Activated B cell treated with CpG ODN at 0.5 μM for 24 hours (primary cell): ENCODE measurements at regions not wholly inside any gene's neighbourhood (a gene's known extent, or its start where the extent isn't known, plus 50 kb on each side); places are given as distances from the start of the nearest gene placed in this dataset.

ENCODE experiments used
- ATAC-seq: fragments of 200-7000 bp; cut with Tn5 transposase; one replicate; pipeline ENCODE4 v1.10.0; 2021; ENCODE audit warnings: low read depth, mild to moderate bottlenecking, moderate library complexity
- CTCF ChIA-PET: fragments of 350-600 bp; sonication (Branson Sonifier 250); formaldehyde crosslinking; loops from one replicate; lab custom pipeline; 2021; ENCODE audit warnings: antibody characterized with exemption; lab: Charles Lee
- POLR2A ChIA-PET: fragments of 350-600 bp; sonication (Branson Sonifier 250); formaldehyde crosslinking; loops from one replicate; lab custom pipeline; 2021; ENCODE audit warnings: antibody characterized with exemption; lab: Charles Lee
- DNase-seq: peaks from one replicate; pipeline ENCODE4 v3.0.0; 2022
- H3K27ac Mint-ChIP-seq: one replicate; pipeline ENCODE4 v1.8.0; 2020; ENCODE audit warnings: mixed read lengths
- H3K27me3 Mint-ChIP-seq: one replicate; pipeline ENCODE4 v1.8.0; 2021; ENCODE audit warnings: mixed read lengths
- H3K36me3 Mint-ChIP-seq: one replicate; pipeline ENCODE4 v1.8.0; 2021; ENCODE audit warnings: low read depth, mixed read lengths
- H3K4me1 Mint-ChIP-seq: one replicate; pipeline ENCODE4 v1.8.0; 2021; ENCODE audit warnings: mixed read lengths
- H3K4me3 Mint-ChIP-seq: one replicate; pipeline ENCODE4 v1.8.0; 2020; ENCODE audit warnings: mild to moderate bottlenecking, mixed read lengths
- H3K9me3 Mint-ChIP-seq: one replicate; pipeline ENCODE4 v1.8.0; 2020; ENCODE audit warnings: mixed read lengths
- intact Hi-C: fragments of 100-400 bp; cut with micrococcal nuclease; formaldehyde crosslinking; loops from one replicate; pipeline ENCODE4 v1.15.1; 2024
- TF ChIP-seq, protein P1 (sequence below): fragments of 200-600 bp; IDR thresholded peaks from one replicate; pipeline ENCODE4 v1.8.0; 2022; ENCODE audit warnings: antibody characterized with exemption, mild to moderate bottlenecking

DNA sequence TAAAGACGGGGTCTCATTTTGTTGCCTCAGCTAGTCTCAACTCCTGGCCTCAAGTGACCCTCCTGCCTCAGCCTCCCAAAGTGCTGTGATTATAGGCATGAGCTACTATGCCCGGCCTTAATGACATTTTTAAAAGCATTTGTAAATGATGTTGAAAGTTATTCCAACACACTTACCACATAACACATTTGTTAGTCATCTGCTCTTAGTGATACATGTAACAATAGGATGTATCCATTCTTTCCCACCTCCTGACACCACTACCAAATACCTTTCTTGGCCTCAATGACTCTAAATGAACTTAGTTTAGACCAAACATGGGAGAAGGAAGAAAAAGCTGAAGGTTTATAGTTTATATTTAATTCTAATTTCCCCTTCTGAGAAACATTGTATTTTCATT is 59.8 kb upstream of the MEDAG start:
- peaks cover 9% of the 10 kb centered on the region for H3K4me1 Mint-ChIP-seq
- ChIA-PET CTCF (no interaction called here), POLR2A (no interaction called here)
- H3K36me3 Mint-ChIP-seq = no peaks in the 10 kb centered on the region
- no peak overlapping the region for H3K27ac Mint-ChIP-seq
- intact Hi-C loops = no loop called here
- H3K4me3 Mint-ChIP-seq = no peak overlapping the region
- no peak for ATAC-seq
- DNase-seq = no peak
- TF ChIP-seq, protein P1, sequence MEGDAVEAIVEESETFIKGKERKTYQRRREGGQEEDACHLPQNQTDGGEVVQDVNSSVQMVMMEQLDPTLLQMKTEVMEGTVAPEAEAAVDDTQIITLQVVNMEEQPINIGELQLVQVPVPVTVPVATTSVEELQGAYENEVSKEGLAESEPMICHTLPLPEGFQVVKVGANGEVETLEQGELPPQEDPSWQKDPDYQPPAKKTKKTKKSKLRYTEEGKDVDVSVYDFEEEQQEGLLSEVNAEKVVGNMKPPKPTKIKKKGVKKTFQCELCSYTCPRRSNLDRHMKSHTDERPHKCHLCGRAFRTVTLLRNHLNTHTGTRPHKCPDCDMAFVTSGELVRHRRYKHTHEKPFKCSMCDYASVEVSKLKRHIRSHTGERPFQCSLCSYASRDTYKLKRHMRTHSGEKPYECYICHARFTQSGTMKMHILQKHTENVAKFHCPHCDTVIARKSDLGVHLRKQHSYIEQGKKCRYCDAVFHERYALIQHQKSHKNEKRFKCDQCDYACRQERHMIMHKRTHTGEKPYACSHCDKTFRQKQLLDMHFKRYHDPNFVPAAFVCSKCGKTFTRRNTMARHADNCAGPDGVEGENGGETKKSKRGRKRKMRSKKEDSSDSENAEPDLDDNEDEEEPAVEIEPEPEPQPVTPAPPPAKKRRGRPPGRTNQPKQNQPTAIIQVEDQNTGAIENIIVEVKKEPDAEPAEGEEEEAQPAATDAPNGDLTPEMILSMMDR = no peak
- no peaks in the 10 kb centered on the region for H3K9me3 Mint-ChIP-seq
- H3K27me3 Mint-ChIP-seq = no peaks in the 10 kb centered on the region

DNA sequence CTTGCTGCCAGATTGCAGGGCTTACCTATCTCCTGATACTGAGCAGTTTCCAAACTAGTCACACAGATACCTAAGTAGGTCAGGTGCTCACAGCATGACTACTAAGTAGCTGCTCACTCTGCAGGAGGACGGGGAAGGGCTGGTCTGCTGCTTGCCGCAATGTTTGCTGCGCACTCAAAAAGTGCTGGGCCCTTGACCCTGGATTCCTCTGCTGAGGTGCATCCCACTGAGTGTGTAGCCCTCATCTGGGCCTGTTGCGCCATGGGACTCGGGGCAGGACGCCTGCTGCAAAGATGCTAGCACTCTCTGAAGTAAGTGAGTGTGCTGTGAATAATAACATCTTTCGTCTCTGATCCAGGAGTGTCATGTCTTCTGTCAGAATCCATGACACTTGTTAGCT is 59.2 kb upstream of the MEDAG start:
- Mint-ChIP-seq H3K27me3 (no peaks in the 10 kb centered on the region), H3K4me3 (no peak overlapping the region), H3K27ac (no peak overlapping the region), H3K36me3 (no peaks in the 10 kb centered on the region), H3K9me3 (no peaks in the 10 kb centered on the region), H3K4me1 (peaks cover 12% of the 10 kb centered on the region)
- CTCF ChIA-PET = interaction anchor here (1.2 kb wide), 1 partner anchor 19 kb away, joined by 3 read pairs; no protein-coding TSS in a partner anchor
- POLR2A ChIA-PET = no interaction called here
- intact Hi-C loops = no loop called here
- ATAC-seq (no peak), DNase-seq (no peak)
- TF ChIP-seq, protein P1 = no peak

DNA sequence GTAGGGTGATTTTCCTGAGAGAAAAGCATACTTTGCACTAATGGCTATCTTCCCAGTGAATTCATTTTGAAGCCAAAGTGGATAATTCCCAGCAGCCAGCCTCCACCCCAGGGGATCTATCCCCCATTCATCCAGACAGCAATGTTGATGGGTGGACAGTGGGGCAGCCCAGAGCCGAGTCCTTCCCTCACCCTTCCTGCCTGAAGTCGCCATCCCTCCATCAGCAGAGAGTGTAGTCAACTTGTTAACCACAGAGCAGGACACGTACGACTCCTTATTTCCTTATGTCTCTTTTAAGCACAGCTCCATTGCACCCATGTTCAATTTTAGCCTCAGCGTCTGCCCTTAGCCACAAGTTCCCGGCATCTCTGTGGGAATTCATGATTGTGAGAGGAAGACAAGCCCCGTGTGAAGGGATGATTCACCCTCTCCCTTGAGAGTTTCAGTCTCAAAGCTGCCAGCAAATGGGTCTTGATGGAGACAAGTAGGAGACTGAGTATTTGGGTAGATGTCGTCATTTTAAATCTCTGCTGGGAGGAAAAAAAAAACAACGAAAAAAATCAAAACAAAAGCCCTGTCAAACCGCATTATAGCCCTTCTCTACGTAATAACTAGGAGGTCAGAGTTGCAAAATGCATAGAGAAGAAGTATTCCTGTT is 58.3 kb upstream of the MEDAG start:
- TF ChIP-seq, protein P1 = no peak
- intact Hi-C loops = no loop called here
- no peak for ATAC-seq
- H3K27me3 Mint-ChIP-seq = no peaks in the 10 kb centered on the region
- DNase-seq = no peak
- CTCF ChIA-PET = interaction anchor here (1.2 kb wide), 1 partner anchor 18 kb away, joined by 3 read pairs; no protein-coding TSS in a partner anchor
- H3K4me1 Mint-ChIP-seq = peaks cover 12% of the 10 kb centered on the region
- POLR2A ChIA-PET = no interaction called here
- H3K9me3 Mint-ChIP-seq = no peaks in the 10 kb centered on the region
- H3K27ac Mint-ChIP-seq = no peak overlapping the region
- H3K4me3 Mint-ChIP-seq = no peak overlapping the region
- no peaks in the 10 kb centered on the region for H3K36me3 Mint-ChIP-seq

DNA sequence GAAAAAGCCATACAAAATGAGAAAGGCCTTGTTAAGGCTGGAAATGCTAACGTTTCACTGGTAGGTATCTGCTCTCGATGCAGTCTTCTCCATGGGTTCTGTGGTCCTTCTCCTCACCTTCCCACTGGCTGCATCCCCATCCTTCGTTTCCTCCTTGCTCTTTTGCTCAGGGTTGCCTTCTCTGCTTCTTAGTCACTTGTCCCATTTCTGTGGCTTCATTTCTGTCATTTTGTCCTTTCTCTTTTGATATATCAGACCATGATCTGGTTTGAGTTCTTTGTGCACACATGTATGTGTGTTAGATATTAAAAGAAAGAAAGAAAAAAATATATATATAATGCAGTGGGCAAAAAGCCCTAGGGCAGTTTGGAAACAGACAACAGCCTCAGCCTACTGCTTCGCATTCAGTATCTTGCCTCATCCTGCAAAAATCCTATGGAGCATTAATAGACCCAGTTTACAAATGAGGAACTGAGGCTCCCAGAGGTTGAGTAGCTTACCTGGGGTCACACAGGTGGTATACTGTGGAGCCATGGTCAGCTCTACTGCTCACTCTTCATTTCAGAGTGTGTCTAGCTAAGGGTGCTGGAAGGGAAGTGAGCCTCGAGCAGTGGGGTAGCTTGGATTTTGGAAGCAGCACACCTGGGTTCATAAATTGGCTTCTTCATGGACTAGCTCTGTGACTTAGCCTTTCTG is 57.6 kb upstream of the MEDAG start:
- ATAC-seq (no peak), DNase-seq (no peak)
- no peak overlapping the region for H3K4me3 Mint-ChIP-seq
- no peaks in the 10 kb centered on the region for H3K36me3 Mint-ChIP-seq
- POLR2A ChIA-PET = no interaction called here
- no peak overlapping the region for H3K27ac Mint-ChIP-seq
- H3K27me3 Mint-ChIP-seq = no peaks in the 10 kb centered on the region
- CTCF ChIA-PET = no interaction called here
- H3K4me1 Mint-ChIP-seq = peaks cover 12% of the 10 kb centered on the region
- TF ChIP-seq, protein P1 = no peak
- intact Hi-C loops = no loop called here
- no peaks in the 10 kb centered on the region for H3K9me3 Mint-ChIP-seq

DNA sequence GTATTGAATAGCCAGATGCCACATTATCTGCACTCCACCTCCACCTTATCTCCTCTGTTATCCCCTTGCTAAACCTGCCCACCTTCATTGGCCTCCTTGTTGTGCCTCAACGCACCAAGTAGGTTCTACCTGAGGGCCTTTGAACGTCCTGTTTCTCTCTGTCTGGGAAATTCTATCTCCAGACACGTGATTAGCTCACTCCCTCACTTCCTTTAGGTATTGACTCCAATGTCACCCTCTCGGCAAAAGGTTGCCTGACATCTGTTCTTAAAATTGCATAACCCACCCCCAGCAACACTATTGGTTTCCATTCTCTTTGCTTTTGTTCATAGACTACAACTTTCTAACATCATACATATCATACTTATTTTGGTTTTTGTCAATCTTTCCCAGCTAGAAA is 56.5 kb upstream of the MEDAG start:
- ChIA-PET POLR2A (no interaction called here), CTCF (no interaction called here)
- Mint-ChIP-seq H3K4me1 (peaks cover 12% of the 10 kb centered on the region), H3K9me3 (no peaks in the 10 kb centered on the region), H3K27ac (no peak overlapping the region), H3K36me3 (no peaks in the 10 kb centered on the region), H3K4me3 (no peak overlapping the region), H3K27me3 (no peaks in the 10 kb centered on the region)
- no peak for ATAC-seq
- intact Hi-C loops = no loop called here
- no peak for DNase-seq
- TF ChIP-seq, protein P1 = no peak
